ENCODE measurements at regions not wholly inside any gene's neighbourhood (a gene's known extent, or its start where the extent isn't known, plus 50 kb on each side); places are given as distances from the start of the nearest gene placed in this dataset.

GRCh38 chr7:17037356-17037755 is 155.6 kb upstream of the AGR3 start:
- DNase-seq: no peak
- Histone ChIP-seq H3K4me3 (no peak overlapping the region), H3K9me3 (no peaks in the 10 kb centered on the region), H3K27ac (no peak overlapping the region), H3K4me1 (peaks cover 0 to 42% (median 13%) of the 10 kb centered on the region in 12 donors), H3K36me3 (no peaks in the 10 kb centered on the region), H3K27me3 (no peaks in the 10 kb centered on the region)
- intact Hi-C loops (cut with DNase I): no loop called here
- WGBS, 4 donors: 95 to 99% (median 98%) methylated on average over 3 of the region's 3 CpGs
- ATAC-seq: no peak
- TF ChIP-seq POLR2A (IDR thresholded peaks at IDR 0.05) (no peak), CTCF (IDR thresholded peaks at IDR 0.05) (no peak)

GRCh38 chr7:17038160-17038782 is 156.5 kb upstream of the AGR3 start:
- WGBS, 4 donors: 83 to 93% (median 89%) methylated on average over 3 of the region's 3 CpGs
- H3K4me3 ChIP-seq: no peak overlapping the region
- H3K27ac ChIP-seq: peak overlapping the region in 1 of 12 donors; percentile 3
- intact Hi-C loops (cut with DNase I): no loop called here
- no peaks in the 10 kb centered on the region for H3K9me3 ChIP-seq
- DNase-seq (no peak), ATAC-seq (no peak)
- H3K36me3 ChIP-seq: no peaks in the 10 kb centered on the region
- no peak for TF ChIP-seq CTCF (IDR thresholded peaks at IDR 0.05)
- no peak for TF ChIP-seq POLR2A (IDR thresholded peaks at IDR 0.05)
- no peaks in the 10 kb centered on the region for H3K27me3 ChIP-seq
- peaks cover 0 to 51% (median 16%) of the 10 kb centered on the region in 12 donors for H3K4me1 ChIP-seq

- TF ChIP-seq POLR2A (IDR thresholded peaks at IDR 0.05) (no peak), CTCF (IDR thresholded peaks at IDR 0.05) (no peak)
- ATAC-seq: no peak
These were observed 157.0 kb upstream of the AGR3 start for GRCh38 chr7:17038783-17039170.

GRCh38 chr7:17039372-17039771 is 157.6 kb upstream of the AGR3 start:
- intact Hi-C loops (cut with DNase I): no loop called here
- TF ChIP-seq POLR2A (IDR thresholded peaks at IDR 0.05) (no peak), CTCF (IDR thresholded peaks at IDR 0.05) (no peak)
- DNase-seq (no peak), ATAC-seq (no peak)
- peak overlapping the region in 1 of 12 donors; percentile 3 for H3K27ac ChIP-seq
- no peaks in the 10 kb centered on the region for H3K36me3 ChIP-seq
- no peak overlapping the region for H3K4me3 ChIP-seq
- 96 to 100% (median 97%) methylated on average over 2 of the region's 2 CpGs for WGBS, 4 donors
- peaks cover 0 to 59% (median 16%) of the 10 kb centered on the region in 12 donors for H3K4me1 ChIP-seq
- no peaks in the 10 kb centered on the region for H3K27me3 ChIP-seq
- H3K9me3 ChIP-seq: no peaks in the 10 kb centered on the region

More at GRCh38 chr7:17038783-17039170, 157.0 kb upstream of the AGR3 start:
- no peak overlapping the region for H3K4me3 ChIP-seq
- peaks cover 0 to 53% (median 16%) of the 10 kb centered on the region in 12 donors for H3K4me1 ChIP-seq
- H3K27ac ChIP-seq: peak overlapping the region in 1 of 12 donors; percentile 3
- no peaks in the 10 kb centered on the region for H3K27me3 ChIP-seq
- DNase-seq: no peak
- no peaks in the 10 kb centered on the region for H3K36me3 ChIP-seq
- H3K9me3 ChIP-seq: no peaks in the 10 kb centered on the region
- WGBS, 4 donors: 49 to 57% (median 52%) methylated on average over 2 of the region's 2 CpGs
- intact Hi-C loops (cut with DNase I): no loop called here
